Fibroblast of skin of right biceps (primary cell): ENCODE measurements at regions not wholly inside any gene's neighbourhood (a gene's known extent, or its start where the extent isn't known, plus 50 kb on each side); places are given as distances from the start of the nearest gene placed in this dataset.
"Not testable (repeated sequence)": the region's sequence is repeated elsewhere in the genome, so short reads cannot be mapped to it uniquely, and the experiment has no call there.

ENCODE experiments used
- DNase-seq: peaks from one replicate; pipeline ENCODE4 v3.0.0-alpha.2; 2013

- DNase-seq = no peak
Measured at GRCh38 chr2:239882781-239883180, 142.4 kb downstream of the NDUFA10 start.

GRCh38 chr2:239882331-239882732, 142.8 kb downstream of the NDUFA10 start:
- peak; percentile 8 for DNase-seq

GRCh38 chr2:239881561-239882320, 143.4 kb downstream of the NDUFA10 start:
- peak; percentile 57 for DNase-seq

- no peak for DNase-seq
Measured at GRCh38 chr2:239881031-239881471, 144.1 kb downstream of the NDUFA10 start.

GRCh38 chr2:239880396-239880795, 144.7 kb downstream of the NDUFA10 start:
- DNase-seq = no peak

- no peak for DNase-seq
Measured at GRCh38 chr2:239879423-239880084, 145.6 kb downstream of the NDUFA10 start.

GRCh38 chr2:239878686-239879085, 146.5 kb downstream of the NDUFA10 start:
- no peak for DNase-seq

- DNase-seq = no peak
Measured at GRCh38 chr2:239876948-239877289, 148.2 kb downstream of the NDUFA10 start.

GRCh38 chr2:239876271-239876947, 148.7 kb downstream of the NDUFA10 start:
- DNase-seq = no peak

GRCh38 chr2:239874636-239875356, 150.3 kb downstream of the NDUFA10 start:
- DNase-seq = no peak

- no peak for DNase-seq
Measured at GRCh38 chr2:239873656-239874635, 151.2 kb downstream of the NDUFA10 start.

GRCh38 chr2:239871481-239872435, 153.4 kb downstream of the NDUFA10 start:
- no peak for DNase-seq

GRCh38 chr2:239870863-239871262, 154.3 kb downstream of the NDUFA10 start:
- no peak for DNase-seq

- no peak for DNase-seq
Measured at GRCh38 chr2:239870276-239870675, 154.9 kb downstream of the NDUFA10 start.

GRCh38 chr2:239869272-239870155, 155.6 kb downstream of the NDUFA10 start:
- no peak for DNase-seq

GRCh38 chr2:239868556-239869181, 156.5 kb downstream of the NDUFA10 start:
- DNase-seq = no peak

- no peak for DNase-seq
Measured at GRCh38 chr2:239866778-239867177, 158.4 kb downstream of the NDUFA10 start.

- no peak for DNase-seq
Measured at GRCh38 chr2:239866350-239866749, 158.8 kb downstream of the NDUFA10 start.

GRCh38 chr2:239865856-239866255, 159.3 kb downstream of the NDUFA10 start:
- DNase-seq = not testable (repeated sequence)
